ENCODE measurements at regions not wholly inside any gene's neighbourhood (a gene's known extent, or its start where the extent isn't known, plus 50 kb on each side); places are given as distances from the start of the nearest gene placed in this dataset.

DNA sequence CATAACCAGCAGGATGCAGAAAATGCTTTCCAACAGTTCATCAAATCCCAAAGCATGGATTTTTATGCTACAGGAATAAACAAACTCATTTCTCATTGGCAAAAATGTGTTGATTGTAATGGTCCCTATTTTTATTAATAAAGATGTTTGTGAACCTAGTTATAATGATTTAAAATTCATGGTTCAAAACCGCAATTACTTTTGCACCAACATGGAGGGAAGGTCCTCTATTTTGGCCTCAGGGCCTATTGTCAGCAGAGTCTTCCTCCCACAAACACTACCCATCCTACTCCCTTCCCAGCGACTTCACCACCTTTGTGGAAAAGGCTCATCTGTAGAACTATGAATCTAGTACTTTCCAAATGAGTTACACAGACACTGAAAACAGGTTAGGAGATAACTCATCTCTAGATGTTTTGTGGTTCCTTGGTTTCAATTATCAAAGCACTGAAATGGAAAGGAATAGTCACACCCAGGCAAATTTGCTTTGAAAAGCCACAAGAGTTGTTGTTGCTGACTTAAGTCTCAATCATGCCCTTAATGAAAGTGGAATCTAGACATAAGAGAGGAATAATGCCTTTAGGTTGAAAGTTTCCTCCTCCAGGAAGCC is 59.4 kb upstream of the FRMD4A start:
- no peak for DNase-seq

- no peak for DNase-seq
These were observed 55.2 kb upstream of the FRMD4A start for GRCh38 chr10:14385596-14386593.

GRCh38 chr10:14384915-14385314 is 54.2 kb upstream of the FRMD4A start:
- DNase-seq, result no peak

GRCh38 chr10:14384116-14384730 is 53.5 kb upstream of the FRMD4A start:
- no peak for DNase-seq

- DNase-seq, result no peak
These were observed 52.5 kb upstream of the FRMD4A start for GRCh38 chr10:14383266-14383665.

- DNase-seq, result no peak
These were observed 51.8 kb upstream of the FRMD4A start for GRCh38 chr10:14382531-14382930.

- no peak for DNase-seq
These were observed 51.3 kb upstream of the FRMD4A start for GRCh38 chr10:14382022-14382421.

DNA sequence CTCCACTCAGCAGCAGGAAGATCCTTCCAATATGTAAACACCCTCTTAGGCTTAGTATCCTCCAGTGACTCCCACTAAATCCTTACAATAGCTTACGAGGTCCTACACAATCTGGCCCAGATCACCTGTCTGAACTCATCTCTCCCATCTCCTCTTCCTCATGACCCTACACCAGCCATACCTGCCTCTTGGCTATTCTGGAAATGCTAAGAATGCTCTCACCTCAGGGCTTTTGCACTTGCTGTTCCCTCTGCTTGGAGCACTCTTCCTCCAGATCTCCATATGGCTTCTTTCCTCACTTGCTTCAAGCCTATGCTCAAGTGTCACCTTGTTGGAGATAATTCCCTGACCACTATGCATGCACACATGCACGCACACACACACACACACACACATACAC is 50.8 kb upstream of the FRMD4A start:
- DNase-seq, result no peak

DNA sequence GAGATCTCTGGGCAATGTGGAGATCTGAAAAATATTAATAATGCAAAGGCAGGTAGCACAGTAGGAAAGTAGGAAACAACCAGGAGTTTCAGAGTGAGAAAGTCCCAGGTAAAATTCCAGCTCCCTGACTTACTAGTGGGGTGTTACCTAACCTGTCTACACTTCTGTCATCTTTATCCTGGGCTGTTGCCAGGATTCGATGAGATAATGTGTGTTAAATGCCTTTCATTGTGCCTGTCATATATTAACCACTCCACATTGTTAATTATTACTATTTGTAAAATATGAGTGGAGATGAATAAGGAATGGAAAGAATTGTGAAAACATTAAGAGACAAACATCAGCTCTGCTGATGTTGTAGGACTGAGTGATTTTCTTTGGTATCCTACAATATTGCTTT is 50.0 kb upstream of the FRMD4A start:
- DNase-seq, result no peak

Measured in hindlimb muscle (tissue), 1 donor.